Chondrocyte (in vitro differentiated cells): ENCODE measurements at regions not wholly inside any gene's neighbourhood (a gene's known extent, or its start where the extent isn't known, plus 50 kb on each side); places are given as distances from the start of the nearest gene placed in this dataset.
"Not testable (repeated sequence)": the region's sequence is repeated elsewhere in the genome, so short reads cannot be mapped to it uniquely, and the experiment has no call there.

Source experiments
- DNase-seq: peaks from one replicate; pipeline ENCODE4 v3.0.0; 2021; ENCODE audit warnings: mixed read lengths, low spot score
- H3K27ac Mint-ChIP-seq: one replicate; pipeline ENCODE4 v1.8.0; 2021; ENCODE audit warnings: mild to moderate bottlenecking, moderate library complexity, mixed read lengths; ENCODE audit not compliant: unreplicated experiment
- H3K27me3 Mint-ChIP-seq: 2 replicates; pipeline ENCODE4 v1.8.0; 2021; ENCODE audit warnings: low read depth, mixed read lengths
- H3K36me3 Mint-ChIP-seq: 2 replicates; pipeline ENCODE4 v1.8.0; 2021; ENCODE audit warnings: low read depth, mixed read lengths
- H3K4me1 Mint-ChIP-seq: 2 replicates; pipeline ENCODE4 v1.8.0; 2021; ENCODE audit warnings: low read depth, mild to moderate bottlenecking, mixed read lengths
- H3K4me3 Mint-ChIP-seq: one replicate; pipeline ENCODE4 v1.8.0; 2021; ENCODE audit warnings: mild to moderate bottlenecking, moderate library complexity, mixed read lengths; ENCODE audit not compliant: unreplicated experiment
- H3K9me3 Mint-ChIP-seq: 2 replicates; pipeline ENCODE4 v1.8.0; 2021; ENCODE audit warnings: low read depth, mixed read lengths

GRCh38 chr7:73162680-73163079 lies 76.8 kb upstream of the SPDYE9 start:
- not testable (repeated sequence) for H3K4me3 Mint-ChIP-seq, H3K27me3 Mint-ChIP-seq, H3K27ac Mint-ChIP-seq, H3K36me3 Mint-ChIP-seq, H3K4me1 Mint-ChIP-seq, DNase-seq, H3K9me3 Mint-ChIP-seq

DNA sequence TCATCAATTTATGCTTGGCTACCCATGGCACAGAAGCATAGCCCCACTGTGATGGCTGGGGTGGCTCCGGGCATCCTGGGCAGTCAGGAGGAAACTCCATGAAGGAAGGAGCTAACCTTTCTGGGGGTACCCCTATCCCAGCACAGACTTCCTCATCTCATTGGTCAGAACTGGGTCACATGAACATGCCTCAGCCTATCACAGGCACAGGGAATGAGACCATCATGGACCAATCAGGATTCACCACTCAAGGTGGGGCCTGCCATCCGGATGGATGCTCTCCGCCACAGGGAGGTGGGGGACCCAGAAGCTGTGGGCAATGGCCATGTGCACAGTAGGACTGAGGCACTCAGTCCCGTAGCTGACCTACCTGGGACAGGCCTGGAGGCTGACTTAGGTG lies 75.9 kb upstream of the SPDYE9 start:
- not testable (repeated sequence) for DNase-seq, H3K36me3 Mint-ChIP-seq, H3K4me1 Mint-ChIP-seq, H3K4me3 Mint-ChIP-seq, H3K27me3 Mint-ChIP-seq, H3K9me3 Mint-ChIP-seq, H3K27ac Mint-ChIP-seq

DNA sequence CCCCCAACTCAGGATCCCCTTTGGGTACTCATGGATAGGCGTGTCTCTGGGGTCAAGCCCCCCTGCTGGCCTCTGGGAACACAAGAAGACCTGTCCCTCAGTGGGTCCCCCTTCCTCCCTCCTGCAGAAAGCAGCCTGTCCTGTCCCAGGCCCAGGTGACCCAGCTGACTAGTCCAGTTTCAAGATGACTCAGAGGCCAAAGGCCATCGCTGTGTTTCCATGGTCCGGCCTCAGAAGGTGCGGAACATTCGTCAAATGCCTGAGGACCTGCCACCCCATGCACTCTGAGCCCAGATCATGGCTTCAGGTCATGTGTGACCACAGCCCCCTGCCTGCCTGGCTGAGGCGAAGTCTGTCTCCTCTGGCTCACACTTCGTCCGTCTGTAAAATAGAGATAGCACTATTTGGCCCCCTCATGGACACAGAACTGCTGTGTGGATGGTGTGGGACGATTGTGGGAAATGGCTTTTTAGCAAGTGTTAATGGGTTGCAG lies 71.4 kb upstream of the SPDYE9 start:
- not testable (repeated sequence) for H3K4me3 Mint-ChIP-seq, H3K4me1 Mint-ChIP-seq, H3K9me3 Mint-ChIP-seq, H3K27ac Mint-ChIP-seq, DNase-seq, H3K36me3 Mint-ChIP-seq, H3K27me3 Mint-ChIP-seq

- H3K4me1 Mint-ChIP-seq, H3K27ac Mint-ChIP-seq, H3K27me3 Mint-ChIP-seq, H3K36me3 Mint-ChIP-seq, H3K9me3 Mint-ChIP-seq, H3K4me3 Mint-ChIP-seq, DNase-seq: not testable (repeated sequence)
Observed at GRCh38 chr7:73156510-73157168, 70.8 kb upstream of the SPDYE9 start.

GRCh38 chr7:73154586-73155038 lies 68.8 kb upstream of the SPDYE9 start:
- H3K9me3 Mint-ChIP-seq, H3K27me3 Mint-ChIP-seq, H3K36me3 Mint-ChIP-seq, H3K4me1 Mint-ChIP-seq, H3K27ac Mint-ChIP-seq: not testable (repeated sequence)
- H3K4me3 Mint-ChIP-seq, result peak overlapping the region; percentile 68
- DNase-seq, result peak; percentile 88

DNA sequence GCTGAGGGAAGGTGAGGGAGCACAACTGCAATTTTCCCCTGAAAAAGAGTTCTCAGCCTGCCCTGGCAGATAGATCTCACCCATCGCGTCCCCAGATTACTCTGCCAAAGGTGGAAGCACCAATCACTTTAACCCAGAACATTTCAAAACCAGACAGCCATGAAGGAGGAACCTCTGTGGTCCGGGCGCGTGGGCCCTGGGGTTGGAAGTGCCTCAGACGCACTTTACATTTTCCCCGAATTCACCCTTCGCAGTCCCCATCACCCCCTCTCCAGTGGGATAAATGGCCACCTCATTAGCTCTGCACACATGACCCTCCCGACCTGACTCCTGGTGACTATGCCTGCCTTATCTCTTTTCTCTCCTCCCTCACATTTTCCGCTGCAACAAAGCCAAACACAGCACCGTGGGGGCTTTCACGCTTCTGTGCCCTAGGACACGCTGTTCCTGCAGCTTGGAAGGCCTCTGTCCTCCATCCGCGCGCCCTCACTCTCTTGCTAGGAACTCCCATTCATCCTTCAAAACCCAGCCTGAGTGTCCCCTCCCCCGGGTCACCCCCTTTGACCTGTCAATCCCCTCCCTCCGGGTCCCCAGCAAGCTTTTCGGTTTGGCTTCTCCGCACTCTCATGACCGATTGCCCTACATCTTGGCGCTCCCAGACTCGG lies 68.2 kb upstream of the SPDYE9 start:
- not testable (repeated sequence) for H3K9me3 Mint-ChIP-seq, H3K27ac Mint-ChIP-seq, H3K4me1 Mint-ChIP-seq, H3K4me3 Mint-ChIP-seq, H3K36me3 Mint-ChIP-seq, H3K27me3 Mint-ChIP-seq, DNase-seq

- not testable (repeated sequence) for H3K36me3 Mint-ChIP-seq, H3K4me1 Mint-ChIP-seq, DNase-seq, H3K9me3 Mint-ChIP-seq, H3K4me3 Mint-ChIP-seq, H3K27me3 Mint-ChIP-seq, H3K27ac Mint-ChIP-seq
Observed at GRCh38 chr7:73148570-73148969, 62.7 kb upstream of the SPDYE9 start.

DNA sequence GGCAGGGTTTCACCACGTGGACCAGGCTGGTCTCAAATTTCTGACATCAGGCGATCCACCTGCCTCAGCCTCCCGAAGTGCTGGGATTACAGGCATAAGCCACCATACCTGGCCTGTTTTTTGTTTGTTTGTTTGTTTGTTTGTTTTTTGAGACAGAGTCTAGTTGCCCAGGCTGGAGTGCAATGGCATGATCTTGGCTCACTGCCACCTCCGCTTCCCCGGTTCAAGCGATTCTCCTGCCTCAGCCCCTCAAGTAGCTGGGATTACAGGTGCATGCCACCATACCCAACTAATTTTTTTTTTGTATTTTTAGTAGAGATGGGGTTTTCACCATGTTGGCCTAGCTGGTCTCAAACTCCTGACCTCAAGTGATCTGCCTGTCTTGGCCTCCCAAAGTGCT lies 61.8 kb upstream of the SPDYE9 start:
- not testable (repeated sequence) for H3K27ac Mint-ChIP-seq, H3K9me3 Mint-ChIP-seq, DNase-seq, H3K36me3 Mint-ChIP-seq, H3K4me3 Mint-ChIP-seq, H3K27me3 Mint-ChIP-seq, H3K4me1 Mint-ChIP-seq

- not testable (repeated sequence) for H3K27ac Mint-ChIP-seq, H3K4me3 Mint-ChIP-seq, H3K9me3 Mint-ChIP-seq, H3K27me3 Mint-ChIP-seq, H3K36me3 Mint-ChIP-seq, DNase-seq, H3K4me1 Mint-ChIP-seq
Observed at GRCh38 chr7:73143993-73144392, 58.2 kb upstream of the SPDYE9 start.

- H3K9me3 Mint-ChIP-seq, H3K4me1 Mint-ChIP-seq, H3K27me3 Mint-ChIP-seq, H3K36me3 Mint-ChIP-seq, DNase-seq, H3K4me3 Mint-ChIP-seq, H3K27ac Mint-ChIP-seq: not testable (repeated sequence)
Observed at GRCh38 chr7:73137922-73138321, 52.1 kb upstream of the SPDYE9 start.
